GM12864 (cell line): ENCODE measurements at regions not wholly inside any gene's neighbourhood (a gene's known extent, or its start where the extent isn't known, plus 50 kb on each side); places are given as distances from the start of the nearest gene placed in this dataset.

Experiments used
- DNase-seq: peaks from one replicate; pipeline ENCODE4 v3.0.0-alpha.2; 2011; ENCODE audit warnings: low read depth
- H3K4me3 ChIP-seq: 2 replicates; pipeline ENCODE4 v1.5.1; 2011; ENCODE audit warnings: mild to moderate bottlenecking, low read depth, low read length, control low read depth
- TF ChIP-seq, protein P1 (sequence below): IDR thresholded peaks from 2 replicates; pipeline ENCODE4 v1.5.1; 2011; ENCODE audit warnings: low read depth, mild to moderate bottlenecking, moderate library complexity, low read length, control low read depth, inconsistent platforms; ENCODE audit errors: missing control alignments

DNA sequence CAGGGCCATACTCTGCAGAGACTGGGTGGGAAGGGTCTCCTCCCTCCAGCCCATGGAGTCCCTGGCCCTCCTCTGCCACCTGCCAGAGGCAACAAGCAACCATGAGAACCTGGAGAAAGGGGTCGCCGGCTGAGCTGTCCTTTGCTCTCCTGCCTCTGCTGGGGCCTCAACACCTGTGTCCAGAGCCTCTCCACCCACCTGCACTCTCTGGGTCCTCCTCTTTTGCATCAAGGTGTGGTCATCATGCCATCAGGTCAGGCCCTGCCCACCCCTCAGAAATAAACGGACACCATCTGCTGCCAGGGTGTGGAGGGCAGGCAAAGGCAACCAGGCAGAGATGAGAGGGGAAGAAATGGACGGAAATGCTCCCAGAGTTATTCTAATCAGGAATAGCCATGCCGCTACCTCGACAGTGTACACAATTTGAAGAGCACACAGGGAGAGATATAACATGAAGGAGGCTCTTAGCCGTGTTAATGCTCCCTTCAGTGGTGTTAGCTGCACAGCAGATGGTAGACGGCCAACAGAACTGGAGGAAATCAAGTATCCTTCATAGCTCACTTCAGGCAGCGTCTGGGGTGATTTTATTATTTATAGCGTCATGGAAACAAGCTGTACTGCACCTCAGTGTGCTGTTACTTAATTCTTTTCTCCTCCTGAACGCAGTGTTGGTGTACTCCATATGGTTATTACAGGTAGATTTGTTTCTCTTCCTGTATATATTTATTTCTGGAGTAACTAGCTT, 247.9 kb downstream of the TSN start:
- TF ChIP-seq, protein P1, sequence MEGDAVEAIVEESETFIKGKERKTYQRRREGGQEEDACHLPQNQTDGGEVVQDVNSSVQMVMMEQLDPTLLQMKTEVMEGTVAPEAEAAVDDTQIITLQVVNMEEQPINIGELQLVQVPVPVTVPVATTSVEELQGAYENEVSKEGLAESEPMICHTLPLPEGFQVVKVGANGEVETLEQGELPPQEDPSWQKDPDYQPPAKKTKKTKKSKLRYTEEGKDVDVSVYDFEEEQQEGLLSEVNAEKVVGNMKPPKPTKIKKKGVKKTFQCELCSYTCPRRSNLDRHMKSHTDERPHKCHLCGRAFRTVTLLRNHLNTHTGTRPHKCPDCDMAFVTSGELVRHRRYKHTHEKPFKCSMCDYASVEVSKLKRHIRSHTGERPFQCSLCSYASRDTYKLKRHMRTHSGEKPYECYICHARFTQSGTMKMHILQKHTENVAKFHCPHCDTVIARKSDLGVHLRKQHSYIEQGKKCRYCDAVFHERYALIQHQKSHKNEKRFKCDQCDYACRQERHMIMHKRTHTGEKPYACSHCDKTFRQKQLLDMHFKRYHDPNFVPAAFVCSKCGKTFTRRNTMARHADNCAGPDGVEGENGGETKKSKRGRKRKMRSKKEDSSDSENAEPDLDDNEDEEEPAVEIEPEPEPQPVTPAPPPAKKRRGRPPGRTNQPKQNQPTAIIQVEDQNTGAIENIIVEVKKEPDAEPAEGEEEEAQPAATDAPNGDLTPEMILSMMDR = no peak
- DNase-seq = no peak
- H3K4me3 ChIP-seq = no peak overlapping the region

DNA sequence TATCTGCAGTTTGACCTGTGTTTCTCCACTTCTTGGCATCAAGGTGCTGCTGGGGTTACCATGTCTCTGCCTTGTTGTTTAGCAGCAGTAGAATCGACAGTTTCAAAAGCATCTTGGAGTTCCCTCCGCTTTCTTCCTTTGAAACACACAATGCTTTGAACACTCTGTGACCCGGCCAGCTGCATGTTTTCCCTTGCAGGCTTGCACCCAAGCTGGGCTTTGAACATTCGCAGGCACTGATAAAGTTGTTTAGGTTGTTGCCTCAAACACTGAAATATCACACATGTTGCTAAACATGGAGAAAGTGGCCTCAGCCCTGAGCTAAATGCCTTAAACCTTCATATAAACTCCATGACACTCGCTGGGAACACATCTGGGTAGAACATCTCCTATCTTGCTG, 251.7 kb downstream of the TSN start:
- TF ChIP-seq, protein P1 = no peak
- no peak overlapping the region for H3K4me3 ChIP-seq
- no peak for DNase-seq

DNA sequence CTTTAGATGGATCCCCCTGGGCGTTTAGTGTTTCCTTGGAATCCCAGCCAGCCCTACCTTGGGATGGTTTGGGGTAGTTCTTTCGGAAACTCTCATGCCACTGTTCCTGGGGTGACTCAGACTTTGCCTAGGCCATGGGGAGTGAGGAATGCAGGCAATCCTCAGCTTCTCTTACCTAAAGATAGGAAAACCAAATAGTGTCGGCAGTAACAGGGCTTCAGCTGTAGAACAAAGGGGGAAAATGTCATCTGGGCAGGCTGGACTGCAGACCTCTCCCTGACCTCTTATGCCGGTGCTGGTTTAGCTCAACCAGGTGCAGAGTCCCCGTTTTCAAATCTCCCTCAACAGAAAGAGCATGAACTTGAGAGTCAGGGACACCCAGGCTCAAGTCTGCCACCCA, 252.1 kb downstream of the TSN start:
- TF ChIP-seq, protein P1 = no peak
- no peak for DNase-seq

DNA sequence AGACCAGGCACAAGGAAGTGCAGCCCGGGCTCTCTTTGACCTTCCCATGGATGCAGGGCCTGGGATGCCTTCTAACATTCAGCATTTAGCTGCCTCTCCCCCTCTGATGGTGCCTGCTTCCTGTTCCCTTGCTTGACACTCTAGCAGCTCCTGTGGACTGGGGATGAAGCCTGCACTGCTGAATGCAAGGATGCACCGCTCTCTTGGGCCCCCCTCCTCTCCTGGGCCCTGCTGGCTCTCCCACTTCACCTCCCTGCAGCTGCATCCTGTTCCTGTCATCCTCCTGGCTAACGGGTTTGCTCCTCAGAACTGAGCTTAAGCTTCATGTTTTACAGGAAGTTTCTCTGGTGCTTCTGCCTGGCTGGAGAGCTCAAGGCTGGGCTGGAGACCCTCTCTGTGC, 254.1 kb downstream of the TSN start:
- no peak for DNase-seq
- no peak overlapping the region for H3K4me3 ChIP-seq
- TF ChIP-seq, protein P1 = no peak

More for the DNA sequence above, 252.1 kb downstream of the TSN start:
- H3K4me3 ChIP-seq = no peak overlapping the region

DNA sequence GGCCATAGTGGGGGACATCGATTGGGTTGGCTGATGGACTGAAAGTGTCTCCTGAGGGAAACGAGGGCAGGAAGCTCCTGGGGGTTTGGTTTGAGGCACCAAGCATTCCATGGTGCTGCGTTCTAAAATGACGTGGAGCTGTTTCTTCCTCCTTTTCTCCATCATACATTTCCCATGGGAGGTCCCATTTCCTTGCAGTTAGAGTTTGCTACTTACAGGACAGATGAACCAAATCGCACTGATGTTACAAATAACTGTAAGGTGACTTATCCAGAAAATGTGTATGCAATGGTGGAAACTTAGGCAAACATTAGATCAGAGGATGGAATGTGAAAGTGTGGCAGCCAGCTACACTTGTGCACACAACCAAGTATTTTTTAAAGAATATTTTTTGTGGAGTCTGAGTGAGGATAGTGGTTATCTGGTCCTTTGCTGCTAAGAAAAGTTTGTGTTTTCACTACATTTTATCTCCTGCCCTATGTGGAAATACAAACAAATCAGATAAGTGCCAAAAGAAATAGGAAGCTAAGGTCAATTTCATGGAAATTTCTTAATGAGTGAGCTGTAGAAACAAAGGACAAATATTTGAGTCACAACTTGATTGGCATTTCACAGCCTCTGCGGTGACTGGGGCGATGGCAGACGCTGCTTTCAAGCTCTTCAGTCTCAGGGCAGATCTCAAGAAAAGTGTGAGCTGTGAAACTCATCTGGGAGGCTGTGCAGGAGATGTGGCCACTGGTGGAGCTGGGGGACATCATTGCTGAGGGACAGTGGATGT, 256.2 kb downstream of the TSN start:
- no peak overlapping the region for H3K4me3 ChIP-seq
- no peak for DNase-seq
- TF ChIP-seq, protein P1 = no peak

DNA sequence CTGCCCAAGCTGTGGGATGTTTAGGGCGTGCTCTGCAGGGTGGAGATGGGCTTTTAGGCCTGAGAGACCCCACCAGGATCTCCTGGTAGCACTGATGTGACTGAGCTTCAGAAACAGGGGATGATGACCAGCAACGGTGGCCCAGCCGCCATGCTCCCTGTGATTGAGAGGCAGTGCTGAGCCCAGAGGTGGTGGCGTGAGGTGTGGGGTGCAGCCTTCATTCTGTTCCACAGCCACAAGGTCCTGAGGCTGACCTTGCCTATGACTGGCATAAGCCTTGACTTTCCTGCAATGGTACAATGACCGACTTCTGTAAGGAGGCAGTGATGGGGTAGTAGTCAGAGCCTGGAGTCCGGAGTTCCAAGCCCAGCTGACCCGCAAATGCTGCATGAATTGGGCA, 263.3 kb downstream of the TSN start:
- TF ChIP-seq, protein P1 = no peak
- no peak for DNase-seq
- no peak overlapping the region for H3K4me3 ChIP-seq
